ENCODE measurements at regions not wholly inside any gene's neighbourhood (a gene's known extent, or its start where the extent isn't known, plus 50 kb on each side); places are given as distances from the start of the nearest gene placed in this dataset.

DNA sequence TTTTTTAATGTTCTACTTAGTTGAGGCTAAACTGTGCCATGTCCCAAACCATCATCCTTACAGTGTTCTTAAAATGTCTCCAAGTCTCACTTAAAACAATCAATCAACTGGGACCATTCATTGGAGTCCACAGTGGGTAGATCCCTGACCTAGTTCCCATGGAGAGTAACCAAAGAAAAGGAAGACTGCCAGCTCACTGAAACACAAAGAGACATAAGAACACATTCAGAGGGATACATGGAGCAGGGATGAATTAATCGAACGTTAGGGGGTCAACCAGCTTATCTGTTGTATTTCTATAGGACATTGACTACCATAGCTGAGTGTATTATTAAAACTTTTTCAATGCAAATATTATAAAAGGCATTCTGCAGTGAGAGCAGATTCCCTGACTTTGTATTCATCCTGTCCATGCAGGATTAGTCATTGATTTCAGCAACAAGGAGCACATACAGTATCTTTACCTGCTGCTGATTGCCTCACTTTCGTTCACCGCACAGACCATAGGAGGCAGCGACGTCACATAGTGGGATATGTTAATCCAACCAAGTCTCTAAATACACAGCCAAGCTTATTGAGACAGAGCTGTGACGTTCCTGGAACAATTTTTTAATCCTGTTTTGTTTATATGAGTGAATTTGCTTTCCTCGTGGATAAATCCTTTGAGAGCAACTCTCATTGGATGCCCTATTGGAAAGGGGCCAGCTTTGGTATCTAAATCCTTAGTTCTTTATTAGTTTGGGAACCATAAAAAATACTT, 364.9 kb upstream of the RBMS3 start:
- TF ChIP-seq, protein P1, sequence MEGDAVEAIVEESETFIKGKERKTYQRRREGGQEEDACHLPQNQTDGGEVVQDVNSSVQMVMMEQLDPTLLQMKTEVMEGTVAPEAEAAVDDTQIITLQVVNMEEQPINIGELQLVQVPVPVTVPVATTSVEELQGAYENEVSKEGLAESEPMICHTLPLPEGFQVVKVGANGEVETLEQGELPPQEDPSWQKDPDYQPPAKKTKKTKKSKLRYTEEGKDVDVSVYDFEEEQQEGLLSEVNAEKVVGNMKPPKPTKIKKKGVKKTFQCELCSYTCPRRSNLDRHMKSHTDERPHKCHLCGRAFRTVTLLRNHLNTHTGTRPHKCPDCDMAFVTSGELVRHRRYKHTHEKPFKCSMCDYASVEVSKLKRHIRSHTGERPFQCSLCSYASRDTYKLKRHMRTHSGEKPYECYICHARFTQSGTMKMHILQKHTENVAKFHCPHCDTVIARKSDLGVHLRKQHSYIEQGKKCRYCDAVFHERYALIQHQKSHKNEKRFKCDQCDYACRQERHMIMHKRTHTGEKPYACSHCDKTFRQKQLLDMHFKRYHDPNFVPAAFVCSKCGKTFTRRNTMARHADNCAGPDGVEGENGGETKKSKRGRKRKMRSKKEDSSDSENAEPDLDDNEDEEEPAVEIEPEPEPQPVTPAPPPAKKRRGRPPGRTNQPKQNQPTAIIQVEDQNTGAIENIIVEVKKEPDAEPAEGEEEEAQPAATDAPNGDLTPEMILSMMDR (IDR thresholded peaks at IDR 0.05): no peak
- no peak for TF ChIP-seq POLR2AphosphoS5 (IDR thresholded peaks at IDR 0.05)

Measured in upper lobe of left lung (tissue), 4 donors.